ENCODE measurements at regions not wholly inside any gene's neighbourhood (a gene's known extent, or its start where the extent isn't known, plus 50 kb on each side); places are given as distances from the start of the nearest gene placed in this dataset.
"Not testable (repeated sequence)": the region's sequence is repeated elsewhere in the genome, so short reads cannot be mapped to it uniquely, and the experiment has no call there.

GRCh38 chr5:136564431-136564830, 199.1 kb upstream of the TRPC7 start:
- TF ChIP-seq, protein P1, sequence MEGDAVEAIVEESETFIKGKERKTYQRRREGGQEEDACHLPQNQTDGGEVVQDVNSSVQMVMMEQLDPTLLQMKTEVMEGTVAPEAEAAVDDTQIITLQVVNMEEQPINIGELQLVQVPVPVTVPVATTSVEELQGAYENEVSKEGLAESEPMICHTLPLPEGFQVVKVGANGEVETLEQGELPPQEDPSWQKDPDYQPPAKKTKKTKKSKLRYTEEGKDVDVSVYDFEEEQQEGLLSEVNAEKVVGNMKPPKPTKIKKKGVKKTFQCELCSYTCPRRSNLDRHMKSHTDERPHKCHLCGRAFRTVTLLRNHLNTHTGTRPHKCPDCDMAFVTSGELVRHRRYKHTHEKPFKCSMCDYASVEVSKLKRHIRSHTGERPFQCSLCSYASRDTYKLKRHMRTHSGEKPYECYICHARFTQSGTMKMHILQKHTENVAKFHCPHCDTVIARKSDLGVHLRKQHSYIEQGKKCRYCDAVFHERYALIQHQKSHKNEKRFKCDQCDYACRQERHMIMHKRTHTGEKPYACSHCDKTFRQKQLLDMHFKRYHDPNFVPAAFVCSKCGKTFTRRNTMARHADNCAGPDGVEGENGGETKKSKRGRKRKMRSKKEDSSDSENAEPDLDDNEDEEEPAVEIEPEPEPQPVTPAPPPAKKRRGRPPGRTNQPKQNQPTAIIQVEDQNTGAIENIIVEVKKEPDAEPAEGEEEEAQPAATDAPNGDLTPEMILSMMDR (IDR thresholded peaks at IDR 0.05; ENCODE audit: low read length): not testable (repeated sequence)
- TF ChIP-seq EZH2phosphoT487 (IDR thresholded peaks at IDR 0.05; ENCODE audit: low read length); EZH2 (optimal IDR thresholded peaks at IDR 0.05; ENCODE audit: low read depth, low read length): not testable (repeated sequence)
